HG02981 (cell line): ENCODE measurements at regions not wholly inside any gene's neighbourhood (a gene's known extent, or its start where the extent isn't known, plus 50 kb on each side); places are given as distances from the start of the nearest gene placed in this dataset.

ENCODE experiments used
- ATAC-seq: cut with Tn5 transposase; IDR thresholded peaks from one replicate; pipeline ENCODE4 v1.9.1; 2021; ENCODE audit warnings: mild to moderate bottlenecking, moderate library complexity; ENCODE audit not compliant: unreplicated experiment

DNA sequence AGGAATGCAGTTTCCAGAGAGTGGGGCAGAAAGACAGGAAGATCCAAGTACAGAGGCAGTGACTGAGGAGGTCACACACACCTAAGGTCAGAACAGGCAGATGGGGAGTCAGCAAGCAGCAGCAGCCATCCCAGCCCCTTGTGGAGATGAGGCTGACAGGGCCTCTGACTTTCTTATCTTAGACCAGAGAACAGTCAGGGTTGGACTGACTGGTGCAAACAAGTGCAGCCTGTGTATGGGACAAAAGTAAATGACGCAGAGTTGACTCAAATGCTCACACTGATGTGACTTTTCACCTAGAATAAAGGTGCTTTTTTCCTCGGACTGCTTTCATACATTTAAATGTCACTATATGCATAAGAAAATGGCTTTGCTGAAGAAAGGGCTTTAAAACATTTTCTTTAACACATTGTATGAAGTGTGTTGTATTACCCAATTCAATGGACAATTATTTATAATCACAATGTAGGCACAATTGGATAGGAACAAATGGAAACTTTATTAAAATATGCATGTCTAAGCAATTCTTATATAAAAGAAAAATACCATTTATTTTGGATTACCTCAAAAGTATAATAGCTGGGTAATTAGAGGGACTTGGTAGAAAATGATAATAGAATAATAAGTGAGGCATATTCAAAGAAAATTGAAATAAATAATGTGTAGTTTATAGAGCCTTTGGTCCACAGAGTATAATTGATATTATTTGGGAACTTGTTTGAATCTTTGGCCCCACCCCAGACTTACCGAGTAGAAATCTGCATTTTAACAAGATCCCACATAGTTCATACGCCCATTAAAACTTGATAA lies 1321.5 kb upstream of the CELF4 start:
- no peak for ATAC-seq

DNA sequence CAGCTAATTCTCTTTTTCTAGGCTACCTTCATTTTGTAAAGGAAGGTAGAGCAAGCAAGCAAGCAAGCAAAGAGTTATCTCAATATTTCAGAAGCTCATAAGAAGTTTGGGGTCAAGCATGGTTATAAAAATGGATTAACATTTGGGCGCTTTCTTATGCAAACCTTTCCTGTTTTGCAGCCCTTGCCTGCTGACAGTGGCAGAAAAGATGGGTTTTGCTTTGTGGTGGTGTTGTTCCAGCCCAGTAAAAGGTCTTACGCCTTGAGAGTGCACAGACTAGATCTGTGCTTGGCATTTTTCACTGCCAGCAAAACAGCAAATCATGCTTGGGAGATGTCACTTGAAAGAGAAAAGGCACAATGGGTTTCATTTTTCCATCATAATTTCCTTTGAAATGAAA lies 1320.6 kb upstream of the CELF4 start:
- ATAC-seq = no peak

DNA sequence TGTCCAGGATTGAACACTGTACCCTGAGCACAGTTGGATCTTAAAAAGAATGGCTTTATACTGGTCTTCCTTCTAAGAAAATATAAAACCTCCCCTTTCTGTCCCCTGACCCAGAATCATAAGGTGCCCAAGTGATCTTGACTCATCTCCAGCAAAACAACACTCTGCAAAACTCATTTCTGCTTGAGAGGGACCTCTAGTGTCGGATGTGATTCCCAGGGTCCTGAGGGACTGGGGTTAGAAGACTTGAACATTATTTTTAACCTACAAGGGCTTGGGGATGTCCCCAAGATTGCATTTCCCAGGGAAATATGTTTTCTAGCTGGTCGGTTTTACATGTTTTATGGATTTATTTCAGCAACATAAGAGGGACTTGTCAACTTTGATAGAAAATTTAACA lies 1318.5 kb upstream of the CELF4 start:
- ATAC-seq = no peak

DNA sequence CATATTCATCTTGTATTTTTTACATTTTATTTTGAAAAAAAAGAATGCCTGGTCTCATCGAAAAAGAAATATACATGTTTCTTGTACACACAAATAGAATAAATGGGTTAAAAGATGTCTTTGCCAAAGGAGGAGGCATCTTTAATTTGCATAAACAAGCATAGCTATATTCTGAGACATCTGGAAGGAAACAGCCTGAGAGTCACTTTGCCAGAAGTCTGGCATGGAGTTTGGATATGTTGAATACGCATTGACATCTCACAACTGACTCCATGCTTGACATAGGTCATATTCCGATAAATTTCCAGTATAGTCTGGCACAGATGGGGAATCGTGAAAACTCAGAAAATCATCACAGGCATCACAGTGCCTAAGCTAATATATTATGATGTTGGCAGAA lies 1317.5 kb upstream of the CELF4 start:
- ATAC-seq = no peak

DNA sequence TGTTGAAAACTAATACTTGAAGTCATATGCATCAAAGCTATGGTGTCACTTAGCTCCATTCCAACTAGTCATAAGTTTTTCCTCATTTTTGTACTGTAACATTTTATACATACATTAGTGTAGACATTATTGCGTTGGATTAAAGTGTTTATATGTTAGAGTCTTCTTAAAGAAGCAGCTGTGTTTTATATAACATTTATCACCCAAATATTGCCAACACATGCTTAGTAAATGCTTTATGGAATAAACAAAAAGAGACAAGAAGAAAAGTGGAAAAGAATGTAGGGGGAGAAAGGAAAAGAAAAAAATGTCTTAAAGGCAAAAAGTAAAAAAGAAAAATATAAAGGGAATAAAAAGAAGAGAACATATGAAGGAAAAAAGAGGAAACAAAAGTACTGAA lies 1314.3 kb upstream of the CELF4 start:
- no peak for ATAC-seq

DNA sequence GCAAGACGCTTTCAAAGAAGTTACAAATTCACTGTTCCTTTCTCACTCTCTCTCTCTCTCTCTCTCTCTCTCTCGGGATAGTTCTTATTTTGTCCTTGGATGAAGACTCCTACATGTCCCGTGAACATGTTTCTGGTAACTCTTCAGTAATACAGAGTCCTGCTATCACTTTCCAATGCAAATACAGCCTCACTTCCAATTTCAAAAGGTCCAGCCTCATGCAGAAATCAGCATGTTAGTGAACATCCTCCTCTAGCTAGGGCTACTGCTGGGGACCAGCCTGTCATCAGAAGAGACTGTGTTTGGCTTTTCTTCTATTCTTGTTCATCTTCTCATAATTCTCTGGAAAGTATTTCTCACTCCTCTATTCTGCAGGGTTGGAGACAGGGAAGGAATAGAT lies 1306.7 kb upstream of the CELF4 start:
- no peak for ATAC-seq

DNA sequence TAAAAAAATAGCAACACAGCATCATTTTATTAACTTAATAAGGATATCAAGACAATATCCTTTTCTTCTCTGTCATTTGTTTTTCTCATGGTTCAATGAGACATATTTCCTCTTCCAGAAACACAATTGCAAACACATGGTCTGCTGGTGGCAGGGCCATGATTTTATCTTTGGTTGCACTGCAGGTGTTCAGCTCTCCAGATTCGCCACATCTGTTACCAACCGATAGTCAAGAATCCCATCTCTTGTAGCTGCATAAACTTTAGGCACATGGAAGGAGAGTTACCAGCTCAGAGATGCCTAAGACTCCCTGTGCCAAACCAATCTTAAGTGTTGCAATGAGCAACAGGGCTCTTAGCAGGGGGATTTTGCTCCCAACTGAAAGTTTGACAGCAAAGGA lies 1303.2 kb upstream of the CELF4 start:
- no peak for ATAC-seq

DNA sequence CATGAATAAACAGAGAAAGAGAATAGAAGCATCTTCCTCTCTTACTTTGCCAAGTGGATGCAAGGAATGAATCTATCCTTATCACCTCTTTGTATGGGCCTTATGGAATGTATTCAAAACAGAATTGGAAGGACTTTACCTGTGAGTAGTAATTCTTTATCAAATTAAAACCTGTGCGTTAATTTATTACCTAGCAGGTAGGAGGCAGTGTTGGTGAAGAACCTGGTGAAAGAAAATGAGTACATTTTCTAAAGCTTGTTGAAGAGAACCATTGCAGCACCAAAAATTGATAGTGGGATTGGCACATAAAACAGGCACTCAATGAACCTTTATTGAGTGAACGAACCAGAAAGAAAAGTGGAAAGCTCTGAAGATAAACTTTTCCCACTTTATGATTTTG lies 1302.1 kb upstream of the CELF4 start:
- no peak for ATAC-seq

DNA sequence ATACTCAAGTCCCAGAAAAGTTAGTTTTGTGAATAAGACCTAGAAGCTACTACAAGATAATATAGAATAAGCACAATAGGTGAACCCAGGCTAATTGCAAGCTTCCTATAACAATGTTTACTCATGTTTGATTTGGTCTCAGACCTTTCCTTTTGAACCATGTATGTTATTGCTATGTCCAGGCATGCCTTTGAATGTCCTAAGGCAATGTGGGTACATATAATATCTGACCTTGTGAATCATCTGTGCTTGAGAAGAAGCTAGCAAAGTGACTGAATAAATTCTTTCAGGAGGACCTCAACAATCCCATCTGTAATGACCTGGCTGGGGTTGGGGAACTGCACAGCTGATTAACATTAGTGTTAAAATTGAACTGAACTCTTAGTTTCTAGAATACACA lies 1285.9 kb upstream of the CELF4 start:
- no peak for ATAC-seq

DNA sequence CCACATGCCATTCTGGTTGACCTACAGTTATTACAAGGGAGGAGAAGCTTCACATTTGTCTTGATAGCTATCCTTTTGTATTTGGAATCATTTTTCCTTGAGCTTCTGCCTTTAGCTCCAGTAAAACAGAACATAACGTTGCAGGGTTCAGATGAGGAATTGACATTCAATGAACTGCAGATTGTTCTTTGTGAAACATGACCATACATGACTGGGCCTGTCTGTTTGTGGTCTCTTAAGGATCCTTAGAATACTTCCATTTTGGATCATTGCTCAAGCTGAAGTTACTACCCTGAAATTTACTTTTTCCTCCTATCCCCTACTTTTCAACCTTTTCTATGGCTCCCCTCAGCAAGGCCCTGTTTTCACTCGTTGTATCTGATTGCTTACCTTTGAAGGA lies 1281.7 kb upstream of the CELF4 start:
- no peak for ATAC-seq

DNA sequence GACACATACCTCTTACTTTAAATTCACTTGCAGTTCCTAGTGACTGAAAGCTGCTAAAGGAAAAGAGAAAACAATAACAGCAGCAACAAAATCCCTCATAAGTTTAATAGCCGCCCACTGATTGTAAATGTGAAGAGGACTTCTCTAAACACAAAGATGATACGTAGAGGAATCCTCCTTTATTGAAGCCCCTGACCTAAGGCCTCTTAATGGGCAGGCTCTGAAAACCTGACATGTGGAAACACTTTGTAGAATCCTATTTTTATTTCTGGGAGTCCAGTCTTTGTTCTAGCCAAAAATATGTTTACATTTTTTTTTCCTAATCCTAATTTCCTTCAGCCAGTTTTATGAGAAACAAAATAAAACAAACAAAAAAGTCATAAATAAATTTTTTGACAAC lies 1277.7 kb upstream of the CELF4 start:
- no peak for ATAC-seq

DNA sequence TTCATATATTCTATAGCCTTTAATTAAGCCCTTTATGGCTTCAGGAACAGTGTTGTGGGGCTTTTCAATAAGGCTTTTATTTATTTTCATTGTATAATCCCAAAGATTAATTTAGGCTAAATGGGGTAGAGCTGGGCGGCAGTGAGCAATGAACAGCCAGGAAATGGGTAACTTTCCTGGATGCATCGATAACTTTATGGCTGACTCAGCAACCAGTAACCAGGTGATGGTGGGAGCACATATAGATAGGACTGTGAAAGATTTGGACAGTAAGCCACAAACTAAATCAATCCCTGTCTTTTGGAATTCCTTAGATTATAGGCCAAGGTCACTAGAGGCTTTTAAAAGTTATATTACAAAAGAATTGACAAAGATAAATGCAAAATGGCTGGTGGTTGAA lies 1260.6 kb upstream of the CELF4 start:
- no peak for ATAC-seq

DNA sequence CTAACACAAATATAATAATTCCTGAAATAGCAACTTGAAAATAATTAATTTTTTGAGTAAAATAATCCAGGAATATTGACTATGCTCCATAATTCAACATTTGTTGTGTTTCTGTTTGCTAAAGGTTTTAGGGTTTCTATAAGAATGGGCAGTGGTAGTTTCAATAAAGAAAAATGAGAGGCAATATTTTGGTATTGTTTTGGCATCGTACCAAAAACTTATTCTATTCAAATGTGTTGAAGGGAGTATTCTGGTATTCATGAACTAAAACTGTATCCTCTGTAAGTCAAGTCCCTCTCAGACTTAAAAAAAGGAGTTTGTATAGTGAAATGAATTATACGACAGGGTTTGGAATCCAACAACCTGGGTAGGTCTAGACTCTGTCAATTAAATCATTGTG lies 1245.6 kb upstream of the CELF4 start:
- no peak for ATAC-seq

DNA sequence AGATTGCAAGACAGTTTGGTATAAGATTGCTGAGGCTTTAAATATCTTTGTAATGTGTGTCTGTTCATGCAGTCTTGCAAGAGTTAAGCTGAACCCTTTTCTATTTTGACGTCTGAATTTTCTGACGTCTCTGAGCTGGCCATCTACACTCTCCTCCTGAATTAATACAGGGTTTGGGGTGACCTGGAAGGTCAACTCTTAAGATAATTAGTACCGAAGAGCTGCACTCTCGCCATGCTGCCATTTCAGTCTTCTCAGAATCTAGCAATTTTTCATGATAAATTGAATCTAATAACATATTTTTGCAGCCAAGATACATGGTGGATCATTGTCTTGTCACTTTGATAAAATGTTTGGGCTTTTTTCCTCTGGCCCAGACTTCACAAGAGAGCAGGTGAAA lies 1245.2 kb upstream of the CELF4 start:
- ATAC-seq = no peak

DNA sequence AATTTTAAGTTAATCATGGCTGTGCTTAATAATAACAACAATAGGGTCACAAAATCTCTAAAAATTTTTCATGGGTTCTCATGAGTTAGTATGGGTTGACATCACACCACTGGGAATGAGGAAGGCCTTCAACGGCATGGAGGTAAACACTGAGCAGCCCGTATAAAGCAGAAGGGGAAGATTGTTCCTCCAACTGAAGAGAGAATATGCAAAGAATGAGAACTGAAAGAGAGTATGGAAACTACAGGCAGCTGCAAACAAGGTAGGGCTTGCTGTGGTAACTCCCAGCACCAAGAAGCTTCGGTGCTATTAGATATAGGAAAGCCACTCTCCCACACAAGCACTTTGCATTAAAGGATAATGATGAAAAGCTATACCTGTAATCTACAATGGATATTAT lies 1242.3 kb upstream of the CELF4 start:
- ATAC-seq = no peak

DNA sequence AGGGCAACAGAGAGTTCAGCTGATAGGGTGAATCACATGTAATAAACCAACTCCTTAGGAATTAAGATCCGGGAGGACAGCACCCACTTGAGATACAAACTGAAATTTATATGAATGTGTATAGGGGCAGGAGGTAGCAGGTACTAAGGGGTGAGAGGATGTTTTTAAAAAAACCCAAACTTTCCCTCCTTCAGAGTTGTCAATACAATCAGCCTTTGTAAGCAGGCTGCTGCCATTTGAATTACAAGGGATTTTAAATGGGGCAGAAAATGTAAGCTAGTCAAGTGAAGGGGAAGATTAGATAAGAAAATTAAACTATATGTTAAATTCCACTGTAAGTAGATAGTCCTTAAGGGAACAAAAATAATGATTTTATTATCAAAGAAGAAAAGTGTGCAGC lies 1239.7 kb upstream of the CELF4 start:
- ATAC-seq = no peak

DNA sequence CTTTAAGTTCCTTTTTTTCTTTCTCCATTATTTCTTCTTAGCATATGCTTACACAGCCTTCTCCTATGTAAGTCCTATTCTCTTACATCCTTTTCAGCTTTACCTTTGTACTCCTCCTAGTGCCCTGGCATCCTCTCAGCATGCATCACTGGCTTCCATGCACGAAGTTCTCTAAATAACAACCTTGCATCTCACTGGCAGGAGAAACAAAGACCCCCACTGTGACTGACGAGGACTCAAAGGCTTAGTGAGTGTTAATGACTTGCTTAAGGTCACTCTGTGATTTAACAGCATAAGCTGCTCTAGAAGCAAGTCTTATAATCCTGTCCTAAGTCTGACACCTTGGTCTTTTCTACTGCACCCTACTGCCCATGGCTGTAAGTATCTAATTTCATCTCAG lies 1236.0 kb upstream of the CELF4 start:
- ATAC-seq = no peak

DNA sequence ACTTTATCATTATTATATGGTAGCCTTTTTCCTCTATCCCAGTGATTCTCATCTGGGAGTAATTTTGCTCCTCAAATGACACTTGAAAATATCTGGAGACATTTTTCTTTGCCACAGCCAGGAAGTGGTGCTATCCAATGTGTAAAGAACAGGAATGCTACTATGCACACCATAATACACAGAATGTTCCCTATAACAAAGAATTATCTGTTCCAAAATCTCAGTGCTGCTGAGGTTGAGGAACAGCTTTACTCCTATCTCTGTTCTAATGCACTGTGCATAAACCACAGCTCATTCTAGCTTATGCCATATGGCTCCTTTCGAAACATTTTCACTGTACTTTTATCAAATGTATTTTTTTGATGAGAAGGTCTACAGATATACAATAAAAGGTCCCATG lies 1231.2 kb upstream of the CELF4 start:
- no peak for ATAC-seq

DNA sequence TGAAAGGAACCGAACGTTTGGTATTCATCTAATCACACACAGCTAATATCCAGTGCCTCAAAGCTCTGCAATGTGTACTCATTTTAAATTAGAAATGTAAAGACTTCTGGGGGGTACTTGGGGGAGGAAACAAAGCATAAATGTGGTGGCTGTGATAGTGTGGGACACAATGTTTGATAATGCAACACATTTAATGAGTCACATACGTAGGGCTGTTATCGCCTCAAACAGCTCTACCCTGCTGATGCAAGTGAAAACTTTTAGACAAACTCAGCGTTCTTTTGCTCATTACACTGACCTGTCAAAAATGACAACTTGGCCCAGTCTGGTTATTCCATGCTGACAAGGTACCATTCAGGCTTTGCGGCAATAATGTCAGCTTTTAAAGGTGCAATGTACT lies 1227.1 kb upstream of the CELF4 start:
- no peak for ATAC-seq

DNA sequence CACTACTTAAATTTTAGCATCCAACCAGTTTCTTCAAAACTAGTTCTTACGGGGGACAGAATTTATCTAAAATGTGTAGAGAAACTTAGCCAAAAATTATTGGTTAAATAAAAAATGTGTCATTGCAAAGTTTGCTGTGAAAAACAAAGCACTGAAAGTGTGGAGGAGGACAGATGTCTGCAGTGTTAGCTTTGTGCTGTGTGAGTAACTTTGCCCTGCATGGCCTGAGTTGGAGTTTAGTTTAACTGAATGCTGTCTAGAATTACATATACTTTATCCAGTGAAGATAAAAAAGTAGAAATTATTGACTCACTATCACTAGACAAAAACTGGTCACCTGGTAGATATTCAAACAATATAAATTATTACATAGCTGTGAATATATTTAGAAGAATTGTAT lies 1225.2 kb upstream of the CELF4 start:
- ATAC-seq = no peak

DNA sequence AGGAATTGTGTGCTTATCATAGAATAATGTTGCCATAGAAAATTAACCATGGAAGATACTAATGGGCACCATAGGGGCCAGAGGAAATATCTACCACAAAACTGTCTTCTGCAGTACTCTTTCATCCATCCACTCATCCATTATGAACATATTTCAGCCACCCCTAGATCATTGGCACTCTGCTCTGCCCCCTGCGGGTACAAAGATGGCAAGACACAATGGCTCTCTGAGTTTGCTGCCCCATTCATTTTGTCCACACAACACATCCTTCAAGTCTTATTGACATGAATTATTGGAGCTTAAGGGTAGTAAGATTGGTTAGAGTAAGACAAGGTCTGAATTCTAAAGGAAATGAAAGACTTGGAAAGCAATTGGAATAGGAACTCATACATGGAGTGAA lies 1224.7 kb upstream of the CELF4 start:
- ATAC-seq = no peak

DNA sequence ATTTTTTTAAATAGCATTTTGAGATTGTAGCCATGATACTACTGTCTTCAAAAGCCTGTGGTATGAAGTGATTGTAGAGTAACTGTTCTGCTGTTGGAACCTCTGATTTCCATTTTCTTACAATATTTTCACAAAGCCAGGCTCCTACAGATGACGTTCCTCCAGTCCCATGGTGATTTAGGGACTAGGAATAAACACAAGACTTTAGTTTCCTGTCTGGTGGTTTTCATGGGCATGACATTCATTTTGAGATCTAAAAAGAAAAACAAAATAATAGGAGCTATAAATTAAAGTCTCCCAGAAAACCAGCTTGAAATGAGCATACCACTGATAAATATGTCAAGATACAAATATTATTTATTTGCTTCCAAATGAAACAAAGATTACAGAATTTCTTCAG lies 1223.5 kb upstream of the CELF4 start:
- no peak for ATAC-seq

DNA sequence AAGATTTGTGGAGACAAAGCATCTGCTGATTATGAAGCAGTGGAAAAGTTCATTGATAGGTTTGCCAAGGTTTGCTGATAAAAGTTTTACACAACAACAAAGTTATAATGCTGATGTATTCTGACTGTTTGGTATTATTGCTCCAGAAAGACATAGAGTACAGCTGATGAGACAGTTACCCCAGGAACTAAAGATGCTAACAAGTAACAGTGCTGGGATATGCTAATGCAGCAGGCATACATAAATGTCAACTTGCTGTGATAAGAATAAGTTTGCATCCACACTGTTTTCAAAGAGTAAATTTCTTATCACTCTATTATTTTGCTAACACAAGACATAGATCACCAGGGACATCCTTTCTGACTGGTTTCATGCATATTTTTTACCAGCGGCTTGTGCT lies 1221.3 kb upstream of the CELF4 start:
- ATAC-seq = no peak
